ENCODE measurements at regions not wholly inside any gene's neighbourhood (a gene's known extent, or its start where the extent isn't known, plus 50 kb on each side); places are given as distances from the start of the nearest gene placed in this dataset.

DNA sequence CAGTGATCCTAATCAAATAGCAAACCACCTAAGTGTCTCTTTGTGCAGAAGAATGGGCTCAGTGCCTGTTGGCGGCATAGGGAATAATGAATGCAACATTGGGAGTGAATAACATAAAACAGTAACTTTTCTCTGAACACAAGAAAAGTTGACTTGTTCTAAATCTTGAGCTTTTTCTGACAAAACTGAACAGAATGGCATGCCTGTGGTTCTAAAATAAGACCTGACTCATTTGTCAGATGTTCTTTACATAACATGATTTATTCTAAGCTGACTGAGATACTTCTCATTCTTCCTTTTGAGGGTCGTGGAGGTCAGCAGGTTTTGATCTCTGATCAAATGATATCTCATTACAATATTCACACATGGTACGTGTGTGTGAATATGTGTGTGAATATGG, 165.4 kb upstream of the WDR1 start:
- no peak overlapping the region for H2BK15ac ChIP-seq (ENCODE audit: low read depth, low read length)
- Mint-ChIP-seq H3K27ac (no peak overlapping the region), H3K4me3 (no peak overlapping the region), H3K27me3 (ENCODE audit: low read depth) (peaks cover 11% of the 10 kb centered on the region), H3K9me3 (no peaks in the 10 kb centered on the region; a peak in 1 of 5 replicates), H3K4me1 (no peaks in the 10 kb centered on the region), H3K36me3 (ENCODE audit: insufficient read depth in 1 of 3, low read depth in 3 of 3) (no peaks in the 10 kb centered on the region)
- no peak overlapping the region for H3K27ac ChIP-seq (ENCODE audit: insufficient read length, low read depth, low read length)
- no peak overlapping the region for H2BK20ac ChIP-seq (ENCODE audit: low read depth, low read length, poor library complexity, severe bottlenecking)
- H3K27me3 ChIP-seq (ENCODE audit: insufficient read depth, low read length), result no peaks in the 10 kb centered on the region
- H3K14ac ChIP-seq (ENCODE audit: insufficient read depth, low read length), result no peak overlapping the region
- no CpG with 5 or more reads among the region's 3 CpGs for WGBS (ENCODE audit: extremely low coverage, insufficient read length, low lambda C conversion rate)
- H4K91ac ChIP-seq (ENCODE audit: insufficient read length, low read depth, low read length), result no peak overlapping the region
- no peak overlapping the region for H3K56ac ChIP-seq (ENCODE audit: insufficient read length, low read depth, low read length)
- H4K8ac ChIP-seq (replicated peaks; ENCODE audit: insufficient read length, low read depth, low read length), result no peak overlapping the region
- no peak overlapping the region for H2AK5ac ChIP-seq (ENCODE audit: insufficient read length, low read length)
- H3K4me1 ChIP-seq (ENCODE audit: insufficient read depth, low read length), result no peaks in the 10 kb centered on the region; the same call in 1 of the 2 replicates
- H4K5ac ChIP-seq (ENCODE audit: insufficient read length, low read depth, low read length), result no peak overlapping the region
- H3K79me2 ChIP-seq (ENCODE audit: insufficient read depth, low read length), result no peaks in the 10 kb centered on the region
- H3K23ac ChIP-seq (ENCODE audit: insufficient read length, low read depth, low read length), result no peak overlapping the region
- H3K4me2 ChIP-seq (ENCODE audit: insufficient read depth, insufficient read length, low read length), result no peak overlapping the region
- no peak overlapping the region for H3K9ac ChIP-seq (ENCODE audit: extremely low read depth, insufficient read length, low read length)
- no peak overlapping the region for H3T11ph ChIP-seq (ENCODE audit: low read length)
- H3K4ac ChIP-seq (ENCODE audit: low read depth, low read length), result no peak overlapping the region
- H2BK12ac ChIP-seq (ENCODE audit: insufficient read length, low read depth, low read length), result no peak overlapping the region
- H2AFZ ChIP-seq (ENCODE audit: low read length), result no peak overlapping the region
- H3K9me3 ChIP-seq (ENCODE audit: control insufficient read depth, low read depth, low read length), result no peaks in the 10 kb centered on the region
- H3K23me2 ChIP-seq (ENCODE audit: insufficient read length, low read depth, low read length, poor library complexity, severe bottlenecking), result no peaks in the 10 kb centered on the region
- no peak overlapping the region for H2BK5ac ChIP-seq (ENCODE audit: insufficient read length, low read length)
- no peaks in the 10 kb centered on the region for H4K20me1 ChIP-seq (ENCODE audit: control insufficient read depth, insufficient read depth, insufficient read length)
- DNase-seq, result no peak
- TF ChIP-seq, protein P1, sequence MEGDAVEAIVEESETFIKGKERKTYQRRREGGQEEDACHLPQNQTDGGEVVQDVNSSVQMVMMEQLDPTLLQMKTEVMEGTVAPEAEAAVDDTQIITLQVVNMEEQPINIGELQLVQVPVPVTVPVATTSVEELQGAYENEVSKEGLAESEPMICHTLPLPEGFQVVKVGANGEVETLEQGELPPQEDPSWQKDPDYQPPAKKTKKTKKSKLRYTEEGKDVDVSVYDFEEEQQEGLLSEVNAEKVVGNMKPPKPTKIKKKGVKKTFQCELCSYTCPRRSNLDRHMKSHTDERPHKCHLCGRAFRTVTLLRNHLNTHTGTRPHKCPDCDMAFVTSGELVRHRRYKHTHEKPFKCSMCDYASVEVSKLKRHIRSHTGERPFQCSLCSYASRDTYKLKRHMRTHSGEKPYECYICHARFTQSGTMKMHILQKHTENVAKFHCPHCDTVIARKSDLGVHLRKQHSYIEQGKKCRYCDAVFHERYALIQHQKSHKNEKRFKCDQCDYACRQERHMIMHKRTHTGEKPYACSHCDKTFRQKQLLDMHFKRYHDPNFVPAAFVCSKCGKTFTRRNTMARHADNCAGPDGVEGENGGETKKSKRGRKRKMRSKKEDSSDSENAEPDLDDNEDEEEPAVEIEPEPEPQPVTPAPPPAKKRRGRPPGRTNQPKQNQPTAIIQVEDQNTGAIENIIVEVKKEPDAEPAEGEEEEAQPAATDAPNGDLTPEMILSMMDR (conservative IDR thresholded peaks at IDR 0.05), result no peak
- no peak overlapping the region for H2BK120ac ChIP-seq (ENCODE audit: low read depth, low read length, poor library complexity, severe bottlenecking)
- H3K18ac ChIP-seq (ENCODE audit: insufficient read length, low read depth, low read length), result no peak overlapping the region
- no peaks in the 10 kb centered on the region for H3K79me1 ChIP-seq (ENCODE audit: insufficient read depth, low read depth, low read length, poor library complexity, severe bottlenecking)
